K562 (cell line): ENCODE measurements at regions not wholly inside any gene's neighbourhood (a gene's known extent, or its start where the extent isn't known, plus 50 kb on each side); places are given as distances from the start of the nearest gene placed in this dataset.

ENCODE experiments used
- ATAC-seq: fragments of 200-7000 bp; cut with Tn5 transposase; 3 replicates; pipeline ENCODE4 v1.9.1; 2020; ENCODE audit warnings: moderate library complexity
- BruUV-seq: library from RNA; stranded (reverse); fragments of 400-500 nt; replicated peaks from 2 replicates; lab custom pipeline; 2021; lab: Mats Ljungman, UMichigan
- CTCF ChIA-PET: fragments of 300-600 bp; formaldehyde crosslinking; extraction: SDS; loops from one replicate; lab custom pipeline; 2021; ENCODE audit warnings: low intra/inter-chr PET ratio; lab: Yijun Ruan, JAX
- POLR2A ChIA-PET: fragments of 300-600, 350-650 bp; sonication (Branson Sonifier 250); formaldehyde crosslinking; extraction: SDS; loops from one replicate; lab custom pipeline; 2021; ENCODE audit warnings: antibody characterized with exemption, inconsistent platforms; lab: Yijun Ruan, JAX
- DNase-seq, 4 experiments: peaks; one replicate each; pipeline versions ENCODE4 v3.0.0 to v3.0.0-alpha.2; 2011 to 2018; ENCODE audit warnings: low spot score in 3 of 4, mixed read lengths in 3 of 4; ENCODE audit errors: extremely low read depth in 1 of 4
- FAIRE-seq: peaks from 2 replicates; lab custom pipeline; 2011; peaks lifted over from hg19 to GRCh38; lab: Jason Lieb, UNC
- H2AFZ ChIP-seq: 2 replicates; pipeline ENCODE4 v1.6.0; 2011; ENCODE audit warnings: low read depth, low read length, control low read depth, inconsistent platforms
- H3K27ac ChIP-seq: fragments of 200-600 bp; 3 replicates; pipeline ENCODE4 v1.8.0; 2011; ENCODE audit warnings: low read depth, mild to moderate bottlenecking, control low read depth, inconsistent platforms, low read length, moderate library complexity, mixed read lengths; ENCODE audit errors: extremely low read depth
- H3K27me3 ChIP-seq, 2 experiments: fragments of 300-600 bp in 1 of 2; 2 replicates in 1 of 2; 3 replicates in 1 of 2; pipeline versions ENCODE4 v1.6.0 to v1.8.0; 2011; ENCODE audit warnings: inconsistent platforms in 2 of 2, low read length in 2 of 2, mild to moderate bottlenecking in 1 of 2, mixed read lengths in 1 of 2, moderate library complexity in 1 of 2; ENCODE audit not compliant: control insufficient read depth in 2 of 2, insufficient read depth in 2 of 2
- H3K36me3 ChIP-seq: fragments of 300-600 bp; 3 replicates; pipeline ENCODE4 v1.8.0; 2011; ENCODE audit warnings: mild to moderate bottlenecking, low read length, inconsistent platforms; ENCODE audit not compliant: control insufficient read depth, insufficient read depth
- H3K4me1 ChIP-seq, 2 experiments: fragments of 200-600 bp in 1 of 2; replicated peaks in 1 of 2; 2 replicates in 1 of 2; 3 replicates in 1 of 2; pipeline versions ENCODE4 v1.5.1 to v1.8.0; 2011; ENCODE audit warnings: inconsistent platforms in 2 of 2, low read length in 2 of 2, mild to moderate bottlenecking in 1 of 2, mixed read lengths in 1 of 2, moderate library complexity in 1 of 2; ENCODE audit not compliant: control insufficient read depth in 2 of 2, insufficient read depth in 2 of 2
- H3K4me2 ChIP-seq: 2 replicates; pipeline ENCODE4 v1.6.1; 2011; ENCODE audit warnings: low read length, control low read depth, inconsistent platforms, mixed read lengths; ENCODE audit not compliant: insufficient read depth
- H3K4me3 ChIP-seq: fragments of 200-600 bp; sonication (generic), shearing (Covaris generic); 2 replicates; pipeline ENCODE4 v1.5.1; 2016; ENCODE audit warnings: control low read depth, inconsistent platforms
- H3K79me2 ChIP-seq: fragments of 200-600 bp; 3 replicates; pipeline ENCODE4 v1.8.0; 2011; ENCODE audit warnings: low read length, inconsistent platforms; ENCODE audit not compliant: control insufficient read depth, insufficient read depth
- H3K9ac ChIP-seq, 2 experiments: 2 replicates each; pipeline versions ENCODE4 v1.6.0 to v1.6.1; 2011; ENCODE audit warnings: low read depth in 2 of 2, low read length in 2 of 2, control low read depth in 1 of 2, inconsistent platforms in 1 of 2, mild to moderate bottlenecking in 1 of 2, mixed read lengths in 1 of 2; ENCODE audit not compliant: insufficient read depth in 1 of 2
- H3K9me1 ChIP-seq: one replicate; pipeline ENCODE4 v1.6.0; 2011; ENCODE audit warnings: inconsistent platforms, mild to moderate bottlenecking, low read length, moderate library complexity; ENCODE audit not compliant: control insufficient read depth, insufficient read depth
- H3K9me3 ChIP-seq: replicated peaks from 2 replicates; pipeline ENCODE4 v1.5.1; 2011; ENCODE audit warnings: low read depth, low read length, inconsistent platforms; ENCODE audit not compliant: control insufficient read depth, insufficient read depth
- H4K20me1 ChIP-seq: replicated peaks from 2 replicates; pipeline ENCODE4 v1.6.1; 2011; ENCODE audit warnings: low read length, inconsistent platforms, mixed read lengths; ENCODE audit not compliant: control insufficient read depth, insufficient read depth
- DLX4 ChIP-seq: fragments of 250-450 bp; sonication (Bioruptor Pico); IDR thresholded peaks from 2 replicates; pipeline ENCODE4 v1.6.1; 2021; ENCODE audit warnings: mild to moderate bottlenecking
- DPF2 ChIP-seq: fragments of 450-650 bp; IDR thresholded peaks from 2 replicates; pipeline ENCODE4 v1.6.1; 2016
- FOXK2 ChIP-seq, 2 experiments: fragments of 450-650 bp; IDR thresholded peaks in 1 of 2; conservative IDR thresholded peaks in 1 of 2; 2 replicates each; pipeline ENCODE4 v1.6.1; 2016; ENCODE audit warnings: low read depth in 2 of 2, mild to moderate bottlenecking in 1 of 2
- HOMEZ ChIP-seq: fragments of 250-450 bp; sonication (Bioruptor Pico); IDR thresholded peaks from 2 replicates; pipeline ENCODE4 v1.4.0; 2020; ENCODE audit warnings: mild to moderate bottlenecking, moderate library complexity
- NEUROD1 ChIP-seq: fragments of 150-350 bp; IDR thresholded peaks from 2 replicates; pipeline ENCODE4 v1.6.1; 2014; ENCODE audit warnings: borderline replicate concordance, low read length, low read depth; ENCODE audit not compliant: partially characterized antibody
- NFE2L1 ChIP-seq: fragments of 450-650 bp; IDR thresholded peaks from 2 replicates; pipeline ENCODE4 v1.6.1; 2016; ENCODE audit warnings: missing genetic modification characterization, low read depth, mild to moderate bottlenecking, missing compliant biosample characterization, moderate library complexity, borderline replicate concordance
- OTX1 ChIP-seq: fragments of 450-650 bp; formaldehyde crosslinking; IDR thresholded peaks from 2 replicates; pipeline ENCODE4 v1.4.0; 2022; ENCODE audit warnings: mild to moderate bottlenecking
- POU5F1 ChIP-seq: fragments of 150-350 bp; IDR thresholded peaks from 2 replicates; pipeline ENCODE4 v1.6.1; 2014; ENCODE audit warnings: borderline replicate concordance, low read length, low read depth, mild to moderate bottlenecking; ENCODE audit not compliant: partially characterized antibody
- SIN3B ChIP-seq: fragments of 450-650 bp; IDR thresholded peaks from 2 replicates; pipeline ENCODE4 v1.6.1; 2017; ENCODE audit warnings: low read depth, mild to moderate bottlenecking, moderate library complexity
- THAP12 ChIP-seq: fragments of 250-450 bp; sonication (Bioruptor Pico); IDR thresholded peaks from 2 replicates; pipeline ENCODE4 v1.9.0; 2021; ENCODE audit warnings: mild to moderate bottlenecking, inconsistent platforms
- WGBS: fragments of 100-300 bp; shearing (Covaris generic); methylation state at CpG from one replicate; pipeline ENCODE4 v1.1.6; 2016; ENCODE audit warnings: low coverage, mixed read lengths; ENCODE audit not compliant: insufficient coverage; ENCODE audit errors: missing lambda C conversion rate; 5-methylcytosine and 5-hydroxymethylcytosine counted together
- in situ Hi-C: fragments of 300-500 bp; cut with MboI; formaldehyde crosslinking; loops from 4 replicates; pipeline ENCODE4 v1.15.0; 2018; ENCODE audit warnings: inconsistent platforms, mixed read lengths
- intact Hi-C: fragments of 100-400 bp; cut with micrococcal nuclease; formaldehyde crosslinking; loops from 2 replicates; pipeline ENCODE4 v1.14.2; 2022

GRCh38 chr15:29490747-29491471, 221.3 kb upstream of the NSMCE3 start (continued):
- TF ChIP-seq THAP12 (CRISPR knock-in tag) = no peak
- no peak for TF ChIP-seq NEUROD1
- no peak for TF ChIP-seq POU5F1
- no peak for TF ChIP-seq HOMEZ (CRISPR knock-in tag)

GRCh38 chr15:29480949-29481348, 211.3 kb upstream of the NSMCE3 start:
- H3K9ac ChIP-seq = no peak overlapping the region
- FAIRE-seq (no peak), ATAC-seq (no peak), DNase-seq (no peak)
- no peaks in the 10 kb centered on the region for H4K20me1 ChIP-seq
- no peaks in the 10 kb centered on the region for H3K4me1 ChIP-seq
- no peak overlapping the region for H3K4me3 ChIP-seq
- 2% methylated on average over 4 of the region's 4 CpGs for WGBS
- ChIA-PET POLR2A (no interaction called here), CTCF (no interaction called here)
- H3K36me3 ChIP-seq = no peaks in the 10 kb centered on the region
- H3K27me3 ChIP-seq = peaks cover 3 to 13% of the 10 kb centered on the region in 2 experiments; a peak in 3 of 5 replicates
- in situ Hi-C loops (no loop called here), intact Hi-C loops (no loop called here)
- no peaks in the 10 kb centered on the region for H3K79me2 ChIP-seq
- no TSS peak for BruUV-seq
- no peak overlapping the region for H2AFZ ChIP-seq
- H3K4me2 ChIP-seq = no peak overlapping the region
- TF ChIP-seq DPF2 (no peak), OTX1 (CRISPR knock-in tag) (no peak), FOXK2 (conservative IDR thresholded peaks at IDR 0.05 in 1 of 2, IDR thresholded peaks at IDR 0.05 in 1 of 2; ENCODE audit: low read depth in 2 of 2) (no peak), SIN3B (no peak), DLX4 (CRISPR knock-in tag) (no peak), NFE2L1 (tag) (no peak)
- H3K27ac ChIP-seq = no peak overlapping the region
- H3K9me1 ChIP-seq = no peaks in the 10 kb centered on the region
- no peaks in the 10 kb centered on the region for H3K9me3 ChIP-seq
